IPS-NIHi7 (cell line): ENCODE measurements at regions not wholly inside any gene's neighbourhood (a gene's known extent, or its start where the extent isn't known, plus 50 kb on each side); places are given as distances from the start of the nearest gene placed in this dataset.

ENCODE experiments used
- DNase-seq: peaks from one replicate; pipeline ENCODE4 v3.0.0; 2012; ENCODE audit warnings: mixed read lengths; ENCODE audit errors: extremely low spot score

DNA sequence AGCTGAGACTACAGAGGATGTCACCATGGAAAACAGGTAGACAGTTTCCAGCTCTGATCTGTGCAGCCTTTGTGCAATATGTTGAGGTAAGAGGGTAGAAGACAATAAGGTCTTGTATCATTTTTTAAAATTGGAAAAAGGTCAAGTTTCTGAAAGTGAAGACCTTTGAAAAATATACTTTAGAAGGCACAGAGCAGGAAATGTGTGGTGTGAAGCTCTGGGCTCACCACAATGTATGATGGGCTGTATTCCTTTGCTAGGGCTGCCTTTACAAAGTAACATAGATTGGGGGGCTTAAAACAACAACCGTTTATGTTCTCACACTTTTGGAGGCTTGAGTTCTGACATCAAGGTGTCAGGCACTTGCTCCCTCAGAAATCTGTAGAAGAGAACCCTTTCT, 514.3 kb upstream of the JARID2 start:
- no peak for DNase-seq

- no peak for DNase-seq
Observed at GRCh38 chr6:14732226-14732843, 513.5 kb upstream of the JARID2 start.

DNA sequence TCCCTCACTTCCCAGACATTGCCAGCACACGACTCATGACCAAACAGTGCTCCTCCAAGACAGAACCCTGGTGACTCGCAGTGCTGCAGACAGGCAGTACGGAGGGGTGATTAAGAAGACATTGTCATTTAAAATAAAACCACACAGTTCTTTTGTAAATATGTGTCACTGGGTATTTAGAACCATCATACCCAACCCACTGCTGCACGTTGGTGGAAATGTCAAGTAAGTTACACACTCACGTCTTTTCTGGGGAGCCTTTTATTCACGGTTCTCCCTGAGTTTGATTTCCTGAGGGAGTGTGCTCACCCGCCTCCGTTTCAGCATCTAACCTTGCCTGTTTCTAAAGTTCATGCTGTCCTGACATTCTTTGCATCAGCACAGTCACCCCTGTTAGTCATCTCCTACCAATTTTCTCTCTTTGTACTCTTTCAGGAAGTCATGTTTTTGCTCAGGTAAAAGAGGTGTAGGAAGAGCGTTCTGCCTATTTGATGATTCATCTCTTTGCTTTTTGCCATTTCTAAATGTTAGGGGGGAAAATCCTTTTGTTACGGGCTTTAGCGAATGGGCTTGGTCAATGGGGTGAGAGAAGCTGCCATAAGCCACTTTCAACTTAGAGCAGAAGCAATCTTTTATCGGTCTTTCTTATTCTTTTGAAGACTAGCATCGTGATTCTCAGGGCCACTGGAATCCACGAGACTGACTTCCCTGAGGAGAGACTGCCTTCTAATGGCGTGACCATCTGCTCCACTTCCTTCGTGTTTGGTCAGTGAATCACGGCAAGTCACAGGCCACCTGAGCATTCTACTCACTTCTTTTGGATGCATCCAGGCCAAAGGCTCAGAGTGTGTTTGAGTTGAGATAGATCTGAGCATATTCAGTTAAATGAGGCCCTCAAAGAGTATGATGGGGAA, 512.8 kb upstream of the JARID2 start:
- peak; percentile 68 for DNase-seq

GRCh38 chr6:14734052-14734415, 511.8 kb upstream of the JARID2 start:
- DNase-seq = no peak

DNA sequence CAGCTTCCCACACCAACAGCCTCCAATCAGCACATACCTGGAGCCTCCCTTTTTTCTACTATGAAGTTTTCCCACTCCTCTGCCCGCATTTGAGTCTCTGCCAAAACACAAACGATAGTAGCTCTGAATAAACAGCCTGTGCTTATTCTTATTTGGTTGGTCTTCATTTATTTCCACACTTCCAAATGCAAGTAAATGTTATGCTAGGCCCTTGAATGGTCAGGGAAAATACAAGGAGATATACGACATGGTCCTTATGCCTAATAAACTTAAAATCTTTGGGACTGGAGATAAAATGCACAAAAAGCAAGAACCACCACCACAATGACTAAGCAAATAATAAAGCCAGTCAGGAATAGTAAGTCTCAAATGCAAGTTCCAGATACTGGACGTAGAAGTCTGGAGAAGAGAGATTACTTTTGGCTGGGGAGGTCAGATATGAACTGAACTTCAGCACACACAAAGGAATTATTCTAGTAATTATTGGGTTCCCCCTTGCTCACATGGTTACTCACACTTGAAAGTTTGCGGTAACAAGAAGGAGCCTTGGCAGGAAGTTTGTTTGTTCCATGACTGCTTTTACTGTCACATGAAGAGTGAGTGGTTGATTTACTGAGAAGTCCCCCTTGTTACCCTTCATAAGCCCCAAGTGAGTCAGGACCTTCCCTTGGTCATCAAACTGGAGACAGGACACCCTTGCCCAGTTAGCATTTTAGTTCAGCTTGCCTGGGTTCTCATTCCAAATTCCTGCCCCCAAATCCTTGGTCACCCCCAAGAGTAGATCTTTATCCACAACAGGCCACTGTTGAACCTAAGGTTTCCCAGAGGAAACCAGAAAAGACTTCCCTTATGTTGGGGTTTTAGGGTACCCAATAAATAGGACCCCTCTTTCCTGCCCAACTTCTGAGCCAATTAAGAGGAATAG, 511.2 kb upstream of the JARID2 start:
- no peak for DNase-seq

DNA sequence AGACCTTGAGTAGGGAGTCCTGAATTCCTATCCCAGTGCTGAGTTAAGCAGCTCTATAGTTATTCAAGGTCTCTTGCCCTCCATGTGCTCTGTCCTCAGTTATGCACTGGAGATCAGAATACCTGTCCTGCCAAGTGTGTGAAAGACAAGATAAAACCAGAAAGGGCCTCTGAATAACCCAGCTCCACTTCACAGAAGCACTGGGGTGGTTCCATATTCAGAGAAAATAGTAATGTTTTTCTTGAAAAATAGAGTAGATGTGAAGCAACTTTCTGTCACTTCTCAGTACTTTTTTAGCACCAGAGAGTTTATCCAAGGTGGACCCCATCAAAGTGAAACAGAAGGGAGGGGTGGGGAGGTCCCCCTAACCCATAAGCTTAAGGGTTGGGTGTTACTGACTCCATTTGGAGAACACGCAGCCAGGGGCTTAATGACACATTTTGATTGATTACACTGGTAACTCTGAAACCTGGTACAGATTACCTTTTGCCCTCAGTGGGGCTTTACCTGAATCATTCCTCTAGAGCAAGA, 509.8 kb upstream of the JARID2 start:
- no peak for DNase-seq

- no peak for DNase-seq
Observed at GRCh38 chr6:14736554-14736953, 509.3 kb upstream of the JARID2 start.

GRCh38 chr6:14738497-14738896, 507.4 kb upstream of the JARID2 start:
- DNase-seq = no peak

DNA sequence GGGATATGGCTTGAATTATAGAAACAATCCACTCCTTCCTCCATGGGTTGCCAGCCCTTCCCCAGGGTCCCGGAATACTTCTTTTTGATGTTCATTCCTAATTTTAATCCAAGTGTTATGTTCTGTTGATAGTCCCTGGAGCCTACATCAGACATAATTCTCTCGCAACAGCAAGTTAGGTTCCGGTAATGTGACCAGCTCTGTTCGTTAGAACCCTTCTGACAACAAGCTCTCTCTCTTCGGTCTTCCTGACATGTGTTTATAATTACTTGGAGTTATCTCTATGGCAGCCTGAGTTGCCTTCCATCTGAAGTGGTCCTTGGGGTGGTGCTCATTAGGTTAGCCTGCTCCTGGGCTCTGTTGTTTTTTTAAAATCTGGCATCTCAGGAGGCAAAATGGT, 506.9 kb upstream of the JARID2 start:
- DNase-seq = no peak

DNA sequence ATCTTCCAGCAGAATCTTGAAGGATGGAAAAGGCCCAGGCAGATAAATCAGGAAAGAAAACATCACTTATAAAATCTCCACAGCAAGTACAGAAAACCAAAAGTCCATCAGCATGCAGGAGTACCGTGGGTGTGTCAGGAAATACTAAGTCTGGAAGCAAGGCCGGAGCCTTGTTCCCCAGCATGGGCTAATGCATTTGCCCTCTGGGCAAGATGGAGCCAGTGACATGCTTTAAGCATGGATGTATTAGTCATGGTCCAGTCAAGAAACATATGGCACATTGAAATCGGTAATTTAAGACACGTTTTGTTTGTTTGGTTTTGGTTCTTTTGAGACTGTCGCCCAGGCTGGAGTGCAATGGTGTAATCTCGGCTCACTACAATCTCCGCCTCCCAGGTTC, 506.0 kb upstream of the JARID2 start:
- DNase-seq = no peak

DNA sequence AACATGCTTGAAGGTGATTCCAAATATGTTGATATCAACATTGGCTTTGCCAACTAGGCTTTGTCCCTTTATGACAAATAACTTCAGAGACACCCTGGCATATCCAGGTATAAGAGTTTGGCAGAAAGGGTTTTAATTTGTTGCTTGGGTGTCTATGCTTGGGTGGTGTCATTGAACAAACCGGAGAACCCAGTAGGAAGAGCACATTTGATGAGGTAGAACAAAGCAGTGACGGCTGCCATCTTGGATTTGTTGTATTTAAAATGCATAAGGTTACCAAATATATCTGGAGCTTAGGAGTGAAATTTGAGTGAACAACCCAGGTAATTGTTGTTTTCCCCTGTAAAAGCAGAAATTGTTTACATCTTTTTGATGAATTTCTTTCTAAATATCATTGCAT, 503.7 kb upstream of the JARID2 start:
- no peak for DNase-seq

DNA sequence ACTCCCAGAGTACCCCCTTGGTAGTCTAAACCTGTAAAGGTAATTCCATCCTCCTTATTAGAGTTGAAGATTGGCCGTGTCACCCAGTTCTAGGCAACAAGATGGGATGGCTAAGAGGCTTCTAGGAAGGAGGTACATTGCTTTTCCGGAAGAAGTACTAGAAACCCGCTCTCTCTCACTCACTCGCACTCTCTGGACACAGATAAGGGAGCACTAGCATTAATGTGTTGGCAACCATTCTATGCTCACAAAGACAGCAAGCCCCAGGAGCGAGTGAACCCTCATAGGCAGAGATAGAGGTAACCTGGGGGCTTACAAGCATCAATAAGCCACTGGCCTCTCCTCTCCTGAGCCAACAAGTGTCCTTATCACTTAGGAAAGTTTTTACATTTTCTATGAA, 503.2 kb upstream of the JARID2 start:
- no peak for DNase-seq

DNA sequence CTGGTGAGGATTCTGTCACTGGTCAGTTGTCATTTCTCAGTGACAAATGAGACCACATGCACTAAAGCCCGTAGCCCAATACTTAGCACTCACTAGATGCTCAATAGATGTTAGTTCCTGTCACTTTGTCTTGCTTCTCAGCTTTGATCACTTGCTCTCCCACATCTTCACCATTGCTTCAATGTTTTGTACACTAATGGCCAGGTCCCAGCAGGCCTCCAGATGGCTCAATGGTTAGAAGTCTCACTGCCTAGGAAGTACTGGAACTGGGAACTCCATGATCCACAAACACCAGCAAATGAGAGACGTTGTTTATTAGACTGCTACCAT, 502.8 kb upstream of the JARID2 start:
- no peak for DNase-seq

DNA sequence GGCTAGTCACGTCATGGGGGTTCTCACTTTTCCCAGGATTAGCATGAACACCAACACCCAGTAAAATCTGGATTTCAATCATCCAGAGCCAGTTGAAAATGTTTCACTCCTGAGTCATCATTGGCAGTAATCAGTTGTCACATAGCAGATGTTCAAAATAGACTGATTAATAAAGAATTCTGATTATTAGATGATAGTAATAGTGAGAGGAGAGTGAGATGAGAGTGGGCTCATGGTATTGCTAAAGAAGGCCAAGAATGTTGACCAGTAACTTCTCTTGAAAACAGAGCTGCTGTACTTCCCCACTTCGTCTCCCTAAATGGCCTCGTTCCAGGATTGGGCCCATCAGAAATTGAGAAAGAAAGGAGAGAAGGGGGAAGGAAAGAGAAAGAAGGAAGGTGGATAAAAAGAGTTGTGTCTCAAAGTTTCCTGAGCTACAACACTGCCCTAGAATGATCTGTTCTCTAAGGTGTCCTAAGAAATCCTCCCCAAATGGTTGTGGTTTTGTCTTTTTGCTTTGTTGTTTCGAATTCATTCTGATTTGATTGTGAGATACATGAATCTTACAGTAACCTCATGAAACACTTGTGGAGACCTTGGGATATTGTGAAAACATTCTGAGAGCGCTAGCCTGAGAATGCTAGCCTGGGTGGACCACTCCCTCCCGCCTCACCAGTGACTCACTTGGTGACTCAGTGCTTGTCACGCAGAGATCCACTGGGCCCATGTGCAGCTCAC, 502.2 kb upstream of the JARID2 start:
- no peak for DNase-seq

- DNase-seq = no peak
Observed at GRCh38 chr6:14744212-14744556, 501.7 kb upstream of the JARID2 start.

- DNase-seq = no peak
Observed at GRCh38 chr6:14746139-14746837, 499.6 kb upstream of the JARID2 start.

DNA sequence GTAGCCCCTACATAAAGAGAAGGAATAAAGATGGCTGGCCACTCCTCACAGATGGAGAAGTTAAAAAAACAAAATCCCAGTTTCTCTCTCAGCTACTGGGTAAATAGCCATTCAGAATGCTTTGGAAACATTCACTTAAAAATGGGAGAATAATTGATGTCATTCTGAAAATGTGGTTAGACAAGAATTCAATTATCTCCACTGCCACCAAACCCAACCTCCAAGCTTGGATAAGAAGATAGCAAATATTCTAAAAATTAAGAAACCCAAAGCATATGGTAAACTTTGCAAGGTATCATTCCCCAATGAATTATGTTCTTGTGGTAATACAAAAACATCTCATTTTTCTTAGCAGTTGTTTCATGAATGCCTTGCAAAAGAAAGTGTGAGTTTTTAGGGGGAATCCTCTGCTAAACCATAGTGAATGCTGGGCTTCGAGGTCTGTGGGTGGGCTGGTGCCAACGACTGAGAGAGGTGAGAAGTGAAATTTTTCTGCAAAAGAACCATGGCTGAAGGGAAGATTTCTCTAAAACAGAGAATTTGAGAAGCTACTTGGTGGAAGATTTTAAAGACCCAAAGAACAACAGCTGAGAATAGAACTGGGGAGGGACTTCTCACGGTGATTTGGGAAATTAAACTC, 497.9 kb upstream of the JARID2 start:
- DNase-seq = no peak

GRCh38 chr6:14748679-14749078, 497.2 kb upstream of the JARID2 start:
- DNase-seq = no peak

DNA sequence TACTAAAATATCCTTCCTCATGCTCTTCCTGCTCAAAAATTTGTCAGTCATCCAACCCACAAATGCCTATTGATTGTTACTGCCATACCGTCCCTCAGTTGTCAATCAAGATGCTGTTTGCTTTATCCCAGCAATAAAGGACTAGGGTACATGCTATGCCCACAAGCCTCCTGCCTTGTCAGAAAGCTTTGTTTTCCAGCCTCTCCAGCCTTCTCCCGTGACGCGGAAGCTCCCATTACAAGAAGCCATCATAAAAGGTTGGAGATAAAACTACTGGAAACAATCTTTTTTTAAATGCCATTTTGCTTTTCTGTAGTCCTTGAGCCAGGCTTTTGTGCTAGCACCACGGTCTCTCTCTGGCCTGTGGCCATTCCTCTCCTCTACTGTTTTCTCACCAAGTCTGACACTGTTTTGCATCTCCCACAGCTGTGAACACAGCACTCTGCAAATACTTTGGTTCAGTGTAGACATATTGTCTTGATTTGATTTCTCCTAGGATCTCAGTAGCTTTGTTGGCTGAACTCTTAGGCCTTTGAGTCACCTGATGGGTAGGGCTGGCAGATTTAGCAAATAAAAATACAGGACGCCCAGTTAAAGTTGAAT, 495.7 kb upstream of the JARID2 start:
- no peak for DNase-seq

- DNase-seq = no peak
Observed at GRCh38 chr6:14751645-14752175, 494.2 kb upstream of the JARID2 start.
